Neural cell (in vitro differentiated cells): ENCODE measurements at regions not wholly inside any gene's neighbourhood (a gene's known extent, or its start where the extent isn't known, plus 50 kb on each side); places are given as distances from the start of the nearest gene placed in this dataset.

ENCODE experiments used
- H2AFZ ChIP-seq: fragments of 200-600, 300-800 bp; sonication (generic), shearing (Covaris generic); 2 replicates; pipeline ENCODE4 v1.6.0; 2014; ENCODE audit warnings: low read depth, mild to moderate bottlenecking, antibody characterized with exemption, low read length, moderate library complexity
- H3F3A ChIP-seq: fragments of 200-600 bp; shearing (Covaris generic); 2 replicates; pipeline ENCODE4 v1.6.1; 2016; ENCODE audit warnings: mild to moderate bottlenecking, moderate library complexity, mixed read lengths, antibody characterized with exemption, low read length; ENCODE audit not compliant: insufficient read depth, poor library complexity, severe bottlenecking
- H3K27ac ChIP-seq: fragments of 200-600, 300-800 bp; sonication (generic), shearing (Covaris generic); 2 replicates; pipeline ENCODE4 v1.5.1; 2014; ENCODE audit warnings: mild to moderate bottlenecking, low read length, moderate library complexity
- H3K27me3 ChIP-seq: fragments of 300-800, 200-600 bp; sonication (generic), shearing (Covaris generic); 2 replicates; pipeline ENCODE4 v1.6.0; 2014; ENCODE audit warnings: mild to moderate bottlenecking, low read depth, low read length, moderate library complexity; ENCODE audit not compliant: insufficient read depth
- H3K36me3 ChIP-seq: fragments of 300-800, 200-600 bp; sonication (generic), shearing (Covaris generic); 2 replicates; pipeline ENCODE4 v1.5.1; 2014; ENCODE audit warnings: mild to moderate bottlenecking, antibody characterized with exemption, low read length, moderate library complexity; ENCODE audit not compliant: insufficient read depth
- H3K4me2 ChIP-seq: fragments of 300-800, 200-600 bp; sonication (generic), shearing (Covaris generic); 2 replicates; pipeline ENCODE4 v1.6.0; 2014; ENCODE audit warnings: mild to moderate bottlenecking, low read length
- H3K4me3 ChIP-seq: fragments of 300-800, 200-600 bp; sonication (generic), shearing (Covaris generic); 2 replicates; pipeline ENCODE4 v1.5.1; 2014; ENCODE audit warnings: mild to moderate bottlenecking, low read length, moderate library complexity
- H3K79me2 ChIP-seq: fragments of 200-600 bp; shearing (Covaris generic); replicated peaks from 2 replicates; pipeline ENCODE4 v1.6.0; 2014; ENCODE audit warnings: mild to moderate bottlenecking, low read length, moderate library complexity; ENCODE audit not compliant: insufficient read depth
- H3K9ac ChIP-seq: fragments of 300-800, 200-600 bp; sonication (generic), shearing (Covaris generic); 2 replicates; pipeline ENCODE4 v1.6.1; 2016; ENCODE audit warnings: mild to moderate bottlenecking, low read length, mixed read lengths
- H3K9me2 ChIP-seq: fragments of 200-600 bp; shearing (Covaris generic); 2 replicates; pipeline ENCODE4 v1.6.1; 2016; ENCODE audit warnings: mild to moderate bottlenecking, low read length, mixed read lengths; ENCODE audit not compliant: insufficient read depth
- H3K9me3 ChIP-seq: fragments of 200-600, 300-800 bp; sonication (generic), shearing (Covaris generic); 2 replicates; pipeline ENCODE4 v1.6.1; 2016; ENCODE audit warnings: mild to moderate bottlenecking, mixed run types, low read length, moderate library complexity, mixed read lengths
- H4K20me1 ChIP-seq: fragments of 200-600 bp; shearing (Covaris generic); 2 replicates; pipeline ENCODE4 v1.6.1; 2016; ENCODE audit warnings: mild to moderate bottlenecking, mixed run types; ENCODE audit not compliant: insufficient read depth
- EP300 ChIP-seq: fragments of 450-650 bp; conservative IDR thresholded peaks from 2 replicates; pipeline ENCODE4 v1.6.1; 2014; ENCODE audit warnings: antibody characterized with exemption, mild to moderate bottlenecking, moderate library complexity; ENCODE audit not compliant: poor library complexity, severe bottlenecking
- EZH2 ChIP-seq: fragments of 200-600, 300-800 bp; shearing (Covaris generic), sonication (generic); IDR thresholded peaks from 2 replicates; pipeline ENCODE4 v1.6.1; 2014; ENCODE audit warnings: antibody characterized with exemption, low read length, borderline replicate concordance, mild to moderate bottlenecking; ENCODE audit not compliant: insufficient read depth, poor library complexity, severe bottlenecking
- MXI1 ChIP-seq: fragments of 450-650 bp; conservative IDR thresholded peaks from 2 replicates; pipeline ENCODE4 v1.6.1; 2014; ENCODE audit warnings: antibody characterized with exemption, mild to moderate bottlenecking; ENCODE audit not compliant: poor library complexity, severe bottlenecking
- POLR2AphosphoS5 ChIP-seq: IDR thresholded peaks from 2 replicates; pipeline ENCODE4 v1.6.1; 2012
- RAD21 ChIP-seq: fragments of 450-650 bp; conservative IDR thresholded peaks from 2 replicates; pipeline ENCODE4 v1.6.1; 2014; ENCODE audit warnings: antibody characterized with exemption, mild to moderate bottlenecking, moderate library complexity
- REST ChIP-seq: IDR thresholded peaks from 2 replicates; pipeline ENCODE4 v1.6.1; 2012; ENCODE audit warnings: borderline replicate concordance
- SMC3 ChIP-seq: fragments of 450-650 bp; conservative IDR thresholded peaks from 2 replicates; pipeline ENCODE4 v1.6.1; 2014; ENCODE audit warnings: antibody characterized with exemption, mild to moderate bottlenecking, moderate library complexity; ENCODE audit not compliant: poor library complexity
- TAF1 ChIP-seq: IDR thresholded peaks from 2 replicates; pipeline ENCODE4 v1.6.1; 2012; ENCODE audit warnings: low read depth
- TF ChIP-seq, protein P1 (sequence below): fragments of 450-650 bp; IDR thresholded peaks from 2 replicates; pipeline ENCODE4 v1.5.1; 2014; ENCODE audit warnings: antibody characterized with exemption, mild to moderate bottlenecking, moderate library complexity; ENCODE audit not compliant: poor library complexity, severe bottlenecking

- Histone ChIP-seq H3K9ac (no peak overlapping the region), H2AFZ (no peak overlapping the region), H4K20me1 (no peaks in the 10 kb centered on the region), H3F3A (no peaks in the 10 kb centered on the region), H3K4me3 (no peak overlapping the region), H3K36me3 (no peaks in the 10 kb centered on the region), H3K27me3 (no peaks in the 10 kb centered on the region), H3K4me2 (no peak overlapping the region), H3K9me2 (no peaks in the 10 kb centered on the region), H3K27ac (no peak overlapping the region), H3K79me2 (no peaks in the 10 kb centered on the region), H3K9me3 (no peaks in the 10 kb centered on the region)
- TF ChIP-seq MXI1 (no peak), TAF1 (no peak), RAD21 (no peak), SMC3 (no peak), EZH2 (no peak), POLR2AphosphoS5 (no peak), REST (no peak), EP300 (no peak)
- TF ChIP-seq, protein P1, sequence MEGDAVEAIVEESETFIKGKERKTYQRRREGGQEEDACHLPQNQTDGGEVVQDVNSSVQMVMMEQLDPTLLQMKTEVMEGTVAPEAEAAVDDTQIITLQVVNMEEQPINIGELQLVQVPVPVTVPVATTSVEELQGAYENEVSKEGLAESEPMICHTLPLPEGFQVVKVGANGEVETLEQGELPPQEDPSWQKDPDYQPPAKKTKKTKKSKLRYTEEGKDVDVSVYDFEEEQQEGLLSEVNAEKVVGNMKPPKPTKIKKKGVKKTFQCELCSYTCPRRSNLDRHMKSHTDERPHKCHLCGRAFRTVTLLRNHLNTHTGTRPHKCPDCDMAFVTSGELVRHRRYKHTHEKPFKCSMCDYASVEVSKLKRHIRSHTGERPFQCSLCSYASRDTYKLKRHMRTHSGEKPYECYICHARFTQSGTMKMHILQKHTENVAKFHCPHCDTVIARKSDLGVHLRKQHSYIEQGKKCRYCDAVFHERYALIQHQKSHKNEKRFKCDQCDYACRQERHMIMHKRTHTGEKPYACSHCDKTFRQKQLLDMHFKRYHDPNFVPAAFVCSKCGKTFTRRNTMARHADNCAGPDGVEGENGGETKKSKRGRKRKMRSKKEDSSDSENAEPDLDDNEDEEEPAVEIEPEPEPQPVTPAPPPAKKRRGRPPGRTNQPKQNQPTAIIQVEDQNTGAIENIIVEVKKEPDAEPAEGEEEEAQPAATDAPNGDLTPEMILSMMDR, result no peak
Measured at GRCh38 chr9:91082731-91083130, 279.0 kb downstream of the AUH start.

- Histone ChIP-seq H4K20me1 (no peaks in the 10 kb centered on the region), H3K9me2 (no peaks in the 10 kb centered on the region), H2AFZ (no peak overlapping the region), H3K4me2 (no peak overlapping the region), H3K4me3 (no peak overlapping the region), H3K27me3 (no peaks in the 10 kb centered on the region), H3K9me3 (no peaks in the 10 kb centered on the region), H3F3A (no peaks in the 10 kb centered on the region), H3K79me2 (no peaks in the 10 kb centered on the region), H3K27ac (no peak overlapping the region), H3K9ac (no peak overlapping the region), H3K36me3 (no peaks in the 10 kb centered on the region)
- TF ChIP-seq SMC3 (no peak), MXI1 (no peak), EZH2 (no peak), POLR2AphosphoS5 (no peak), REST (no peak), RAD21 (no peak), EP300 (no peak), TAF1 (no peak)
- TF ChIP-seq, protein P1, result no peak
Measured at GRCh38 chr9:91084896-91085516, 276.7 kb downstream of the AUH start.
